ENCODE measurements at regions not wholly inside any gene's neighbourhood (a gene's known extent, or its start where the extent isn't known, plus 50 kb on each side); places are given as distances from the start of the nearest gene placed in this dataset.

DNA sequence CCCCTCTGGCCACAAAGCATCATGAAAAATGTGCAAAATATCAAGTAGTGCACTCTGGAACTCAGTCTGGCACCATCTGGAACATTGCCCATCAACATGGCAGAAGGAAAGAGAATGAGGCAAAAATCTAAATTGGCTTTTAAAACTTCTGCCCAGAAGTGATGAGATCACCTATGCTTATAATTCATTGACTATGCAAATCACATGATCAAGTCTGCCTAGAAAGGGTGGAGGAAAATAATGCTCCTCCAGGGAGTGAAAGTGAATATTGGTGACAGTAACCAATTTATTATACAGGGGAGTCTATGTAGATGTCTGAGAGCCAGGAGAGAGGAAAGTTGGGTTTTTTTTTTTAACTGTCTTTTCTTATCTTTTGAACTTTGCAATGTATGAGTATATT is 73.3 kb upstream of the HIF1A start:
- TF ChIP-seq EZH2 (IDR thresholded peaks at IDR 0.05; ENCODE audit: low read length), result no peak
- TF ChIP-seq, protein P1, sequence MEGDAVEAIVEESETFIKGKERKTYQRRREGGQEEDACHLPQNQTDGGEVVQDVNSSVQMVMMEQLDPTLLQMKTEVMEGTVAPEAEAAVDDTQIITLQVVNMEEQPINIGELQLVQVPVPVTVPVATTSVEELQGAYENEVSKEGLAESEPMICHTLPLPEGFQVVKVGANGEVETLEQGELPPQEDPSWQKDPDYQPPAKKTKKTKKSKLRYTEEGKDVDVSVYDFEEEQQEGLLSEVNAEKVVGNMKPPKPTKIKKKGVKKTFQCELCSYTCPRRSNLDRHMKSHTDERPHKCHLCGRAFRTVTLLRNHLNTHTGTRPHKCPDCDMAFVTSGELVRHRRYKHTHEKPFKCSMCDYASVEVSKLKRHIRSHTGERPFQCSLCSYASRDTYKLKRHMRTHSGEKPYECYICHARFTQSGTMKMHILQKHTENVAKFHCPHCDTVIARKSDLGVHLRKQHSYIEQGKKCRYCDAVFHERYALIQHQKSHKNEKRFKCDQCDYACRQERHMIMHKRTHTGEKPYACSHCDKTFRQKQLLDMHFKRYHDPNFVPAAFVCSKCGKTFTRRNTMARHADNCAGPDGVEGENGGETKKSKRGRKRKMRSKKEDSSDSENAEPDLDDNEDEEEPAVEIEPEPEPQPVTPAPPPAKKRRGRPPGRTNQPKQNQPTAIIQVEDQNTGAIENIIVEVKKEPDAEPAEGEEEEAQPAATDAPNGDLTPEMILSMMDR (optimal IDR thresholded peaks at IDR 0.05 in 1 of 3, IDR thresholded peaks at IDR 0.05 in 1 of 3, conservative IDR thresholded peaks at IDR 0.05 in 1 of 3; ENCODE audit: extremely low read depth in 1 of 3, insufficient read depth in 2 of 3, low read length in 3 of 3), result no peak
- no peak overlapping the region for H3K9ac ChIP-seq (ENCODE audit: control insufficient read depth, extremely low read depth, insufficient read depth, low read length)

DNA sequence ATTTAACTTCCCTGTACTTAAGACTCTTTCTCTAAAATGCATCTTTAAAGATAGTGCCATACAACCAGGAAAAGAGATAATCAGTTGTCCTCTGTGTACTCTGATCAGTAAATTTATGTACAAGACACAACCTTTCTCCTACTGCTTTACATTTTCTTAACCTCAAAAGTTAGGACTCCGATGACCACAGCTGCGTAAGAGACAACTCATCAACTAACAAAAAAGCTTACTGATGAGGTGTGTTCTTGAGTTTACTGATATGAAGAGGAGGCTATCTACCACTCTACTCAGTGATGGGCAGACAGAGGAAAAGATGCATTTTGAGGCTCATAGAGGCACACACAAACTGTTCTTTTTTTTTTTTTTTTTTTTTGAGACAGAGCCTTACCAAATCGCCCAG is 71.4 kb upstream of the HIF1A start:
- Histone ChIP-seq H3K36me3 (ENCODE audit: control insufficient read depth in 2 of 2, extremely low read depth in 1 of 2, insufficient read depth in 2 of 2, low read length in 2 of 2) (no peaks in the 10 kb centered on the region), H3K27me3 (ENCODE audit: control insufficient read depth, extremely low read depth, insufficient read depth, low read length) (no peaks in the 10 kb centered on the region), H3K9me3 (ENCODE audit: control insufficient read depth, low read depth, low read length) (no peaks in the 10 kb centered on the region), H3K9me1 (ENCODE audit: control insufficient read depth, extremely low read depth, insufficient read depth, low read length) (no peaks in the 10 kb centered on the region), H4K20me1 (ENCODE audit: control insufficient read depth, extremely low read depth, insufficient read depth, low read length) (no peaks in the 10 kb centered on the region), H3K79me2 (ENCODE audit: control insufficient read depth, insufficient read depth, low read length) (no peaks in the 10 kb centered on the region), H3K9ac (ENCODE audit: control insufficient read depth, extremely low read depth, insufficient read depth, low read length) (no peak overlapping the region), H3K27ac (ENCODE audit: control insufficient read depth, insufficient read depth, low read length) (no peak overlapping the region), H2AFZ (ENCODE audit: control insufficient read depth, low read length) (no peak overlapping the region), H3K4me3 (ENCODE audit: control insufficient read depth in 2 of 3, extremely low read depth in 1 of 3, insufficient read depth in 2 of 3, low read depth in 1 of 3, low read length in 3 of 3) (no peak overlapping the region), H3K4me1 (ENCODE audit: control insufficient read depth, extremely low read depth, insufficient read depth, low read length) (peaks cover 7% of the 10 kb centered on the region), H3K4me2 (ENCODE audit: control insufficient read depth, extremely low read depth, insufficient read depth, low read depth, low read length) (no peak overlapping the region)
- DNase-seq (ENCODE audit: low read depth, low spot score) (no peak), FAIRE-seq (no peak)
- dilution Hi-C loops (cut with MboI; ENCODE audit: extremely low pct_ligation_motif_present, low sequenced_read_pairs), result no loop called here
- no peak for TF ChIP-seq EZH2 (IDR thresholded peaks at IDR 0.05; ENCODE audit: low read length)
- TF ChIP-seq, protein P1 (optimal IDR thresholded peaks at IDR 0.05 in 1 of 3, IDR thresholded peaks at IDR 0.05 in 1 of 3, conservative IDR thresholded peaks at IDR 0.05 in 1 of 3; ENCODE audit: extremely low read depth in 1 of 3, insufficient read depth in 2 of 3, low read length in 3 of 3), result no peak

More for the DNA sequence above, 73.3 kb upstream of the HIF1A start:
- FAIRE-seq (no peak), DNase-seq (ENCODE audit: low read depth, low spot score) (no peak)
- Histone ChIP-seq H3K4me2 (ENCODE audit: control insufficient read depth, extremely low read depth, insufficient read depth, low read depth, low read length) (no peak overlapping the region), H4K20me1 (ENCODE audit: control insufficient read depth, extremely low read depth, insufficient read depth, low read length) (no peaks in the 10 kb centered on the region), H2AFZ (ENCODE audit: control insufficient read depth, low read length) (no peak overlapping the region), H3K9me3 (ENCODE audit: control insufficient read depth, low read depth, low read length) (no peaks in the 10 kb centered on the region), H3K4me1 (ENCODE audit: control insufficient read depth, extremely low read depth, insufficient read depth, low read length) (peaks cover 7% of the 10 kb centered on the region), H3K27ac (ENCODE audit: control insufficient read depth, insufficient read depth, low read length) (no peak overlapping the region), H3K36me3 (ENCODE audit: control insufficient read depth in 2 of 2, extremely low read depth in 1 of 2, insufficient read depth in 2 of 2, low read length in 2 of 2) (no peaks in the 10 kb centered on the region), H3K27me3 (ENCODE audit: control insufficient read depth, extremely low read depth, insufficient read depth, low read length) (no peaks in the 10 kb centered on the region), H3K9me1 (ENCODE audit: control insufficient read depth, extremely low read depth, insufficient read depth, low read length) (no peaks in the 10 kb centered on the region), H3K4me3 (ENCODE audit: control insufficient read depth in 2 of 3, extremely low read depth in 1 of 3, insufficient read depth in 2 of 3, low read depth in 1 of 3, low read length in 3 of 3) (no peak overlapping the region), H3K79me2 (ENCODE audit: control insufficient read depth, insufficient read depth, low read length) (no peaks in the 10 kb centered on the region)
- dilution Hi-C loops (cut with MboI; ENCODE audit: extremely low pct_ligation_motif_present, low sequenced_read_pairs), result no loop called here
